Prostate gland (tissue), 2 donors: ENCODE measurements at regions not wholly inside any gene's neighbourhood (a gene's known extent, or its start where the extent isn't known, plus 50 kb on each side); places are given as distances from the start of the nearest gene placed in this dataset.
"Not testable (repeated sequence)": the region's sequence is repeated elsewhere in the genome, so short reads cannot be mapped to it uniquely, and the experiment has no call there.

Experiments used
- DNase-seq: peaks from one replicate; pipeline ENCODE4 v3.0.0-alpha.2; 2019; ENCODE audit warnings: low spot score
- H3K27ac ChIP-seq, 2 donors: fragments of 200-600 bp; sonication (generic); 2 replicates each; pipeline ENCODE4 v1.5.1; 2017 to 2019
- H3K27me3 ChIP-seq: fragments of 200-600 bp; sonication (generic); replicated peaks from 2 replicates; pipeline ENCODE4 v1.5.1; 2019; ENCODE audit not compliant: insufficient read depth
- H3K36me3 ChIP-seq, 2 donors: fragments of 200-600 bp; sonication (generic); 1 replicate in 1 of 2; 2 replicates in 1 of 2; pipeline versions ENCODE4 v1.5.1 to v1.8.1; 2017 to 2019
- H3K4me1 ChIP-seq: fragments of 200-600 bp; sonication (generic); replicated peaks from 2 replicates; pipeline ENCODE4 v1.5.1; 2019
- H3K4me3 ChIP-seq, 2 donors: fragments of 200-600 bp; sonication (generic); 2 replicates each; pipeline ENCODE4 v1.5.1; 2017 to 2019
- H3K9me3 ChIP-seq: fragments of 200-600 bp; sonication (generic); 2 replicates; pipeline ENCODE4 v1.5.1; 2017
- CTCF ChIP-seq, 4 experiments: fragments of 200-600 bp in 2 of 4; fragments of 450-650 bp in 2 of 4; sonication (generic) in 2 of 4; IDR thresholded peaks; 1 replicate in 3 of 4; 2 replicates in 1 of 4; pipeline ENCODE4 v1.5.1; 2016 to 2019; ENCODE audit warnings: antibody characterized with exemption in 4 of 4, mild to moderate bottlenecking in 2 of 4, moderate library complexity in 2 of 4
- POLR2A ChIP-seq: fragments of 450-650 bp; IDR thresholded peaks from one replicate; pipeline ENCODE4 v1.6.1; 2016; ENCODE audit warnings: antibody characterized with exemption, mild to moderate bottlenecking
- POLR2AphosphoS5 ChIP-seq: sonication (generic); formaldehyde crosslinking; IDR thresholded peaks from one replicate; pipeline ENCODE4 v1.6.1; 2017; ENCODE audit warnings: antibody characterized with exemption
- WGBS: methylation state at CpG from one replicate; pipeline ENCODE4 v1.1.5; 2018; 5-methylcytosine and 5-hydroxymethylcytosine counted together
- intact Hi-C: fragments of 100-400 bp; cut with DNase I; formaldehyde crosslinking; loops from one replicate; pipeline ENCODE4 v1.14.2; 2022

GRCh38 chr18:1840878-1841277 is 730.4 kb downstream of the METTL4 start:
- DNase-seq, result no peak
- Histone ChIP-seq H3K27me3 (no peaks in the 10 kb centered on the region), H3K36me3 (no peaks in the 10 kb centered on the region), H3K9me3 (no peaks in the 10 kb centered on the region), H3K27ac (no peak overlapping the region), H3K4me1 (no peaks in the 10 kb centered on the region), H3K4me3 (no peak overlapping the region)
- TF ChIP-seq POLR2AphosphoS5, result no peak
- TF ChIP-seq CTCF (IDR thresholded peaks at IDR 0.05), result no peak
- TF ChIP-seq POLR2A, result no peak
- WGBS, result 88% methylated on average over 5 of the region's 5 CpGs
- intact Hi-C loops, result no loop called here

- TF ChIP-seq CTCF (IDR thresholded peaks at IDR 0.05) (no peak), POLR2A (no peak), POLR2AphosphoS5 (no peak)
- Histone ChIP-seq H3K9me3 (no peaks in the 10 kb centered on the region), H3K4me1 (no peaks in the 10 kb centered on the region), H3K36me3 (no peaks in the 10 kb centered on the region), H3K27ac (no peak overlapping the region), H3K27me3 (no peaks in the 10 kb centered on the region), H3K4me3 (no peak overlapping the region)
- no peak for DNase-seq
- 49% methylated on average over 3 of the region's 3 CpGs for WGBS
- intact Hi-C loops, result no loop called here
These were observed 724.7 kb downstream of the METTL4 start for GRCh38 chr18:1846640-1847039.

GRCh38 chr18:1848716-1849115 is 722.6 kb downstream of the METTL4 start:
- intact Hi-C loops, result no loop called here

GRCh38 chr18:1849386-1849785 is 721.9 kb downstream of the METTL4 start:
- intact Hi-C loops, result no loop called here
- no peak for TF ChIP-seq POLR2AphosphoS5
- no peak for TF ChIP-seq CTCF (IDR thresholded peaks at IDR 0.05)
- no peak for TF ChIP-seq POLR2A
- H3K9me3 ChIP-seq, result no peaks in the 10 kb centered on the region
- H3K27me3 ChIP-seq, result no peaks in the 10 kb centered on the region
- no peaks in the 10 kb centered on the region for H3K36me3 ChIP-seq
- no peak for DNase-seq
- H3K27ac ChIP-seq, result no peak overlapping the region
- no peaks in the 10 kb centered on the region for H3K4me1 ChIP-seq
- H3K4me3 ChIP-seq, result no peak overlapping the region
- WGBS, result 71% methylated on average over 6 of the region's 6 CpGs

More at GRCh38 chr18:1848716-1849115, 722.6 kb downstream of the METTL4 start:
- Histone ChIP-seq H3K27me3 (no peaks in the 10 kb centered on the region), H3K4me3 (no peak overlapping the region), H3K4me1 (no peaks in the 10 kb centered on the region), H3K27ac (no peak overlapping the region), H3K9me3 (no peaks in the 10 kb centered on the region), H3K36me3 (no peaks in the 10 kb centered on the region)
- DNase-seq, result no peak
- no peak for TF ChIP-seq CTCF (IDR thresholded peaks at IDR 0.05)
- no peak for TF ChIP-seq POLR2AphosphoS5
- 84% methylated on average over 1 of the region's 1 CpG for WGBS

GRCh38 chr18:1857281-1857680 is 714.0 kb downstream of the METTL4 start:
- H3K4me1 ChIP-seq, H3K9me3 ChIP-seq, H3K27ac ChIP-seq, DNase-seq, intact Hi-C loops, H3K27me3 ChIP-seq, H3K4me3 ChIP-seq, H3K36me3 ChIP-seq: not testable (repeated sequence)
- WGBS, result 85% methylated on average over 2 of the region's 2 CpGs
